ACC112 (cell line): ENCODE measurements at regions not wholly inside any gene's neighbourhood (a gene's known extent, or its start where the extent isn't known, plus 50 kb on each side); places are given as distances from the start of the nearest gene placed in this dataset.

ENCODE experiments used
- H2AFZ ChIP-seq: fragments of 200-600 bp; sonication (generic); one replicate; pipeline ENCODE4 v1.6.0; 2017; ENCODE audit warnings: antibody characterized with exemption, low read length; ENCODE audit not compliant: unreplicated experiment
- H3K27ac ChIP-seq: fragments of 200-600 bp; sonication (generic); 2 replicates; pipeline ENCODE4 v1.5.1; 2014; ENCODE audit warnings: low read depth, mild to moderate bottlenecking, antibody characterized with exemption, low read length, moderate library complexity
- H3K27me3 ChIP-seq: fragments of 200-600 bp; sonication (generic); 2 replicates; pipeline ENCODE4 v1.6.1; 2014; ENCODE audit warnings: mild to moderate bottlenecking, antibody characterized with exemption, low read length, moderate library complexity, mixed read lengths; ENCODE audit not compliant: insufficient read depth
- H3K36me3 ChIP-seq: fragments of 200-600 bp; sonication (generic); 2 replicates; pipeline ENCODE4 v1.6.1; 2016; ENCODE audit warnings: mild to moderate bottlenecking, antibody characterized with exemption, low read length, moderate library complexity, mixed read lengths; ENCODE audit not compliant: insufficient read depth
- H3K4me1 ChIP-seq: fragments of 200-600 bp; sonication (generic); one replicate; pipeline ENCODE4 v1.6.1; 2016; ENCODE audit warnings: low read length, mixed read lengths; ENCODE audit not compliant: insufficient read depth, unreplicated experiment, control insufficient read depth
- H3K4me3 ChIP-seq: fragments of 200-600 bp; sonication (generic); 2 replicates; pipeline ENCODE4 v1.5.1; 2014; ENCODE audit warnings: mild to moderate bottlenecking, low read depth, low read length
- H3K79me2 ChIP-seq: fragments of 200-600 bp; sonication (generic); one replicate; pipeline ENCODE4 v1.6.0; 2016; ENCODE audit warnings: low read length; ENCODE audit not compliant: control insufficient read depth, unreplicated experiment, insufficient read depth

DNA sequence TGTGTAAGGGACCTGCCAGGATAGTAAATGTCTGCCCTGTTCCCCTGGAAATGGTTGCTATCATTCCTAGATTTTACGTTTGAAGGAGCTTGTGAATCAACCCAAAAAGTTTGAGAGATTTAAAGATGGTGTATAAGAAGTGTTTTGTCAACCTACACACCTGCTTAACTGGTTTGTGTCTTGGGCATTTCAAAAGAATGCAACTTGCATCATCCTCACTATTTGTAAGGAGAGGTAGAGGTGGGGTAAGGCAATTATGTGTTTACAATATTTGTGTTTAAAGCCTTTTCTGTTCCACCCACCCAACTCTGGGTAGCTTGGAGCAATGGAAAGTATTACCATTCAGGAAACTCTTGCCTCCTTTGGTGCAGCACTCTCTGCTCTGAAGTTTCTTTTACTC lies 314.2 kb upstream of the RARB start:
- H3K4me3 ChIP-seq = no peak overlapping the region
- H3K36me3 ChIP-seq = no peaks in the 10 kb centered on the region
- H3K27me3 ChIP-seq = no peaks in the 10 kb centered on the region
- no peak overlapping the region for H2AFZ ChIP-seq
- no peak overlapping the region for H3K27ac ChIP-seq
- H3K79me2 ChIP-seq = no peaks in the 10 kb centered on the region
- H3K4me1 ChIP-seq = no peaks in the 10 kb centered on the region

DNA sequence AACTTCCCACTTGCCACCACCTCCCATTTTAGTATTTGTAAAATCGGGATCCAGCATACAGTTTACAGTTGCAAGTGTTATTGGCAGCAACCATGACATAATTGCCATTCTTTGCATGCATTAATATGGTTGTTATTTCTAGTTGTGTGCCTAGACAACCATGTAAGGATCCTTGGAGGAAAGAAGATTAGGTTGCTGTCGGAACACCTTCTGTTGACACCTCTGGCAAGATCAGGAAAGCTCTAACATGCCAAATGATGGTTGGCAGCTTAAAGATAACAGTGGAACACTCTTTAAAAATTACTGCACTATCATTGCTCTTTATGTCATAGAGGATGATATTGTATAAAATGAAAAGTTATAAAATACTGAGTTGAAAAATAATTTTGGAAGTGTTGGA lies 313.5 kb upstream of the RARB start:
- H3K27me3 ChIP-seq = no peaks in the 10 kb centered on the region
- H3K27ac ChIP-seq = no peak overlapping the region
- H3K79me2 ChIP-seq = no peaks in the 10 kb centered on the region
- no peaks in the 10 kb centered on the region for H3K36me3 ChIP-seq
- no peaks in the 10 kb centered on the region for H3K4me1 ChIP-seq
- H2AFZ ChIP-seq = no peak overlapping the region
- H3K4me3 ChIP-seq = no peak overlapping the region

DNA sequence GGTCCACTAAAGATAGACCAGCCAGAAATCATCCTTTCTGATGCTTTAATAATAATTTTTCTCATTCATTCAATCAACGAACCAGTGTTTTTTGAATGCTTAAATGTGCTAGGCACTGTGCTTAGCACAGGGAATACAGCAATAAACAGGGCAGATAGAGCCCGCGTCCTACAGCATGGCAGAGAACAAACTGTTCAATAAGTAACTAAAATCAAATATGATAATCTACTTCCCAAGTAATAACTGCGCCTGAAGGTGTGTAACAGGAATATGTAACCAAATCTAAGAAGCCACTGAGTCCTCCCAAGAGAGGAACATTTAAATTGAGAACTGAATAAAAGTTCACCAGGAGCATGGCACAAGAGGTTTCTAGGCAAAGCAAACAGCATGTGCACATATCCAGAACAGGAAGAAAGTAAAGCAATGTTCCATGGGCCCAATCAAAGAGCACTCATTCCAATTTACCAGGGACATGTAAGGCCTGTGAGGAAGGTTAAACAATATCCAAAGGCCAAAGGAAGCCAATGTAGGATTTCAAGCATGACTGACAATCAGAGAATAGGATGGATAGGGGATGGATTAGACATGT lies 311.0 kb upstream of the RARB start:
- H3K36me3 ChIP-seq = no peaks in the 10 kb centered on the region
- no peaks in the 10 kb centered on the region for H3K4me1 ChIP-seq
- H3K27ac ChIP-seq = no peak overlapping the region
- no peak overlapping the region for H2AFZ ChIP-seq
- H3K4me3 ChIP-seq = no peak overlapping the region
- no peaks in the 10 kb centered on the region for H3K79me2 ChIP-seq
- H3K27me3 ChIP-seq = no peaks in the 10 kb centered on the region

DNA sequence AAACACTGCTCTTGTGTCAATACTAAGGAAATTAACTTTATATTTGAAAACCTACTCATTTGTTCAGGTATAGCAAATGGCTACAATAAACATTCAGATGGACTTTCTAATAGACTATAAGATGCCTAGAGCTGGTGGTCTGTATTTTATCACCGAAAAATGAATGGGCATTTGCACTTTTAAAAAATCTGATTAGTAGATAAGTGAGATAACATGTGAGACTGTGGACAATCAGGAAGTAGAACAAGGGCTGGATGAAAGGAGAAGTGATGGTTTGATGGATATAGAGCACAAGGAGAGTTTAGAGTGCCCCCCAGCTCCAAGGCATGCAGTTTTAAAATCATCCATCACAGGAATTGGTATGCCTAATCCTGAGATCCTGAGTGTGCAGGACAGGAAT lies 308.4 kb upstream of the RARB start:
- H3K4me3 ChIP-seq = no peak overlapping the region
- H3K79me2 ChIP-seq = no peaks in the 10 kb centered on the region
- no peaks in the 10 kb centered on the region for H3K27me3 ChIP-seq
- no peak overlapping the region for H3K27ac ChIP-seq
- no peaks in the 10 kb centered on the region for H3K4me1 ChIP-seq
- no peaks in the 10 kb centered on the region for H3K36me3 ChIP-seq
- no peak overlapping the region for H2AFZ ChIP-seq

GRCh38 chr3:25120665-25121064 lies 307.4 kb upstream of the RARB start:
- Histone ChIP-seq H3K36me3 (no peaks in the 10 kb centered on the region), H2AFZ (no peak overlapping the region), H3K79me2 (no peaks in the 10 kb centered on the region), H3K27ac (no peak overlapping the region), H3K27me3 (no peaks in the 10 kb centered on the region), H3K4me1 (no peaks in the 10 kb centered on the region), H3K4me3 (no peak overlapping the region)

- Histone ChIP-seq H2AFZ (no peak overlapping the region), H3K4me3 (no peak overlapping the region), H3K27ac (no peak overlapping the region), H3K79me2 (no peaks in the 10 kb centered on the region), H3K27me3 (no peaks in the 10 kb centered on the region), H3K4me1 (no peaks in the 10 kb centered on the region), H3K36me3 (no peaks in the 10 kb centered on the region)
Observed at GRCh38 chr3:25125201-25125600, 302.9 kb upstream of the RARB start.

DNA sequence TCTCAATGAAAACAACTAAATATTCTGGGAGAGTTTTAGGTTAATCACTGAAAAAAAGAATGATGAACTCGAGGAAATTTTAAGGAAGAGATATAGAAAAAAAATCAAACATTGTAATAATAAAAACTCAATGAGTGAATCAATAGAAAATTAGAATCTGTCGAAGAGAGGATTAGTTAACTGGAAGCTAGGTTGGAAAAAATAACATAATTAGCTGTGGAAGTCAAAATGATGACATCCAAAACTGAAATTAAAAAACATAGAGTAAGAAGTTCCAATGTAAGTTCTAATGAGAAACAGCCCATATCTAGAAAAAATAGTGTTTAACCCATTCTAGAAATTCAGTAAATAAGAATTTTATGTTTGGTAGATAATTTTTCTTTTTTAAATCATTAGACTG lies 299.3 kb upstream of the RARB start:
- H3K27ac ChIP-seq = no peak overlapping the region
- H3K36me3 ChIP-seq = no peaks in the 10 kb centered on the region
- no peaks in the 10 kb centered on the region for H3K4me1 ChIP-seq
- H2AFZ ChIP-seq = no peak overlapping the region
- no peak overlapping the region for H3K4me3 ChIP-seq
- no peaks in the 10 kb centered on the region for H3K27me3 ChIP-seq
- H3K79me2 ChIP-seq = no peaks in the 10 kb centered on the region

GRCh38 chr3:25130724-25131520 lies 297.1 kb upstream of the RARB start:
- H3K4me3 ChIP-seq = no peak overlapping the region
- H3K27ac ChIP-seq = no peak overlapping the region
- H2AFZ ChIP-seq = no peak overlapping the region
- no peaks in the 10 kb centered on the region for H3K79me2 ChIP-seq
- H3K27me3 ChIP-seq = no peaks in the 10 kb centered on the region
- H3K4me1 ChIP-seq = no peaks in the 10 kb centered on the region
- H3K36me3 ChIP-seq = no peaks in the 10 kb centered on the region

GRCh38 chr3:25133588-25133987 lies 294.5 kb upstream of the RARB start:
- Histone ChIP-seq H3K36me3 (no peaks in the 10 kb centered on the region), H3K4me3 (no peak overlapping the region), H3K27ac (no peak overlapping the region), H3K4me1 (no peaks in the 10 kb centered on the region), H3K27me3 (no peaks in the 10 kb centered on the region), H2AFZ (no peak overlapping the region), H3K79me2 (no peaks in the 10 kb centered on the region)

GRCh38 chr3:25137606-25138005 lies 290.5 kb upstream of the RARB start:
- Histone ChIP-seq H3K36me3 (no peaks in the 10 kb centered on the region), H3K79me2 (no peaks in the 10 kb centered on the region), H3K4me3 (no peak overlapping the region), H3K4me1 (no peaks in the 10 kb centered on the region), H2AFZ (no peak overlapping the region), H3K27ac (no peak overlapping the region), H3K27me3 (no peaks in the 10 kb centered on the region)

DNA sequence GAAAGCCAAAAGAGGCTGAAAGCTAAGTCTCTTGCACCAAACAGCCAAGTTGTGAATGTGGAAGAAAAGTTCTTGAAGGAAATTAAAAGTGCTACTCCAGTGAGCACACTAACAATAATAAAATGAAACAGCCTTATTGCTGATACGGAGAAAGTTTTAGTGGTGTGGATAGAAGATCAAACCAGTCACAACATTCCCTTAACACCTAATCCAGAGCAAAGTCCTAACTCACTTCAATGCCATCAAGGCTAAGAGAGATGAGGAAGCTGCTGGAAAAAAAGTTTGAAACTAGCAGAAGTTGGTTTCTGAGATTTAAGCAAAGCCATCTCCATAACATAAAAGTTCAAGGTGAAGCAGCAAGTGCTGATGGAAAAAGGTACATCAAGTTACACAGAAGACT lies 288.8 kb upstream of the RARB start:
- Histone ChIP-seq H2AFZ (no peak overlapping the region), H3K4me3 (no peak overlapping the region), H3K27ac (no peak overlapping the region), H3K79me2 (no peaks in the 10 kb centered on the region), H3K36me3 (no peaks in the 10 kb centered on the region), H3K27me3 (no peaks in the 10 kb centered on the region), H3K4me1 (no peaks in the 10 kb centered on the region)
